H1 (cell line): ENCODE measurements at regions not wholly inside any gene's neighbourhood (a gene's known extent, or its start where the extent isn't known, plus 50 kb on each side); places are given as distances from the start of the nearest gene placed in this dataset.

ENCODE experiments used
- BRCA1 ChIP-seq: IDR thresholded peaks from 2 replicates; pipeline ENCODE4 v1.6.1; 2012; ENCODE audit warnings: low read depth, low read length, improper control_type of control experiment
- GABPA ChIP-seq: IDR thresholded peaks from 2 replicates; pipeline ENCODE4 v1.6.1; 2011; ENCODE audit warnings: mild to moderate bottlenecking, low read length, moderate library complexity, borderline replicate concordance; ENCODE audit not compliant: insufficient read depth
- GTF2F1 ChIP-seq: IDR thresholded peaks from 2 replicates; pipeline ENCODE4 v1.6.1; 2012; ENCODE audit warnings: low read depth, low read length, improper control_type of control experiment, borderline replicate concordance
- JUND ChIP-seq: IDR thresholded peaks from 2 replicates; pipeline ENCODE4 v1.6.1; 2011; ENCODE audit warnings: mild to moderate bottlenecking, improper control_type of control experiment, low read length
- KDM4A ChIP-seq: IDR thresholded peaks from one replicate; pipeline ENCODE4 v1.7.1; 2012; ENCODE audit warnings: low read depth, mild to moderate bottlenecking, moderate library complexity, low read length, inconsistent platforms; ENCODE audit not compliant: severe bottlenecking
- POLR2A ChIP-seq, 2 experiments: IDR thresholded peaks; 1 replicate in 1 of 2; 2 replicates in 1 of 2; pipeline ENCODE4 v1.6.1; 2011; ENCODE audit warnings: low read depth in 2 of 2, low read length in 2 of 2, mild to moderate bottlenecking in 2 of 2; ENCODE audit errors: control extremely low read depth in 1 of 2
- RBBP5 ChIP-seq: IDR thresholded peaks from 2 replicates; pipeline ENCODE4 v1.7.1; 2012; ENCODE audit warnings: low read depth, mild to moderate bottlenecking, inconsistent platforms, low read length, moderate library complexity, borderline replicate concordance
- TBP ChIP-seq: IDR thresholded peaks from 2 replicates; pipeline ENCODE4 v1.6.1; 2011; ENCODE audit warnings: low read depth, low read length, improper control_type of control experiment
- TF ChIP-seq, protein P1 (sequence below): IDR thresholded peaks from 2 replicates; pipeline ENCODE4 v1.6.1; 2012; ENCODE audit warnings: inconsistent platforms

DNA sequence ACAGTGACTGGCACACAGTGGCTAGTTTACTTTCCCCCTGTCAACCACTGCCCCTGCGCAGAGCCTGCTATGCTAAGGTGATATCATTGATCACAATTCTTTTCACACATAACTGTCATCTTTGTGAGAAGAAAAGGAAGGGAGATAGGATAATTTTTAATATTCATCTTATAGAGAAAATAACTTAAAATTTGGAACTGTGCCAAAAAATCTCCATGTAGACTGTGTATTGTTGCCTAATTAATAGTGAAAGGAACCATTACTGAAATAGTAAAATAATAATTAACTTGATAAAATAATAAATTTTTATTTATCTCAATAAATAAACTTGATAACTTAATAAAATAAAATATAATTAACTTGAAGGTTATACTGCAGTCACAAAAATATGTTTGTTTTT, 1069.4 kb downstream of the C4orf33 start (continued):
- no peak for TF ChIP-seq GTF2F1
- TF ChIP-seq BRCA1, result no peak
- TF ChIP-seq POLR2A (IDR thresholded peaks at IDR 0.05; ENCODE audit: control extremely low read depth in 1 of 2, low read depth in 2 of 2, low read length in 2 of 2), result no peak
- TF ChIP-seq RBBP5, result no peak
- TF ChIP-seq, protein P1, sequence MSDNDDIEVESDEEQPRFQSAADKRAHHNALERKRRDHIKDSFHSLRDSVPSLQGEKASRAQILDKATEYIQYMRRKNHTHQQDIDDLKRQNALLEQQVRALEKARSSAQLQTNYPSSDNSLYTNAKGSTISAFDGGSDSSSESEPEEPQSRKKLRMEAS, result no peak
- no peak for TF ChIP-seq GABPA
- TF ChIP-seq JUND, result no peak
- no peak for TF ChIP-seq KDM4A
- TF ChIP-seq TBP, result no peak
